GM18520 (cell line): ENCODE measurements at regions not wholly inside any gene's neighbourhood (a gene's known extent, or its start where the extent isn't known, plus 50 kb on each side); places are given as distances from the start of the nearest gene placed in this dataset.
"Not testable (repeated sequence)": the region's sequence is repeated elsewhere in the genome, so short reads cannot be mapped to it uniquely, and the experiment has no call there.

ENCODE experiments used
- ATAC-seq: cut with Tn5 transposase; IDR thresholded peaks from one replicate; pipeline ENCODE4 v1.9.1; 2021; ENCODE audit not compliant: unreplicated experiment

- ATAC-seq: not testable (repeated sequence)
Observed at GRCh38 chr20:47892681-47893080, 107.4 kb upstream of the SULF2 start.

GRCh38 chr20:47890708-47891107, 105.4 kb upstream of the SULF2 start:
- not testable (repeated sequence) for ATAC-seq

- ATAC-seq: not testable (repeated sequence)
Observed at GRCh38 chr20:47889751-47890150, 104.5 kb upstream of the SULF2 start.

GRCh38 chr20:47888351-47888750, 103.1 kb upstream of the SULF2 start:
- no peak for ATAC-seq

GRCh38 chr20:47887477-47888080, 102.3 kb upstream of the SULF2 start:
- no peak for ATAC-seq

GRCh38 chr20:47887064-47887463, 101.8 kb upstream of the SULF2 start:
- ATAC-seq: no peak

GRCh38 chr20:47886454-47887041, 101.3 kb upstream of the SULF2 start:
- no peak for ATAC-seq

- no peak for ATAC-seq
Observed at GRCh38 chr20:47885909-47886453, 100.7 kb upstream of the SULF2 start.

- not testable (repeated sequence) for ATAC-seq
Observed at GRCh38 chr20:47883940-47884339, 98.7 kb upstream of the SULF2 start.

GRCh38 chr20:47883186-47883585, 97.9 kb upstream of the SULF2 start:
- no peak for ATAC-seq

- ATAC-seq: no peak
Observed at GRCh38 chr20:47879771-47880170, 94.5 kb upstream of the SULF2 start.

GRCh38 chr20:47878601-47879027, 93.3 kb upstream of the SULF2 start:
- no peak for ATAC-seq

GRCh38 chr20:47876311-47877088, 91.2 kb upstream of the SULF2 start:
- no peak for ATAC-seq

GRCh38 chr20:47875297-47876025, 90.2 kb upstream of the SULF2 start:
- no peak for ATAC-seq

GRCh38 chr20:47872341-47872740, 87.1 kb upstream of the SULF2 start:
- no peak for ATAC-seq

GRCh38 chr20:47870475-47870874, 85.2 kb upstream of the SULF2 start:
- no peak for ATAC-seq

- no peak for ATAC-seq
Observed at GRCh38 chr20:47868744-47869143, 83.5 kb upstream of the SULF2 start.

- ATAC-seq: no peak
Observed at GRCh38 chr20:47868236-47868635, 83.0 kb upstream of the SULF2 start.

GRCh38 chr20:47867831-47868230, 82.5 kb upstream of the SULF2 start:
- ATAC-seq: no peak

- ATAC-seq: no peak
Observed at GRCh38 chr20:47866480-47866879, 81.2 kb upstream of the SULF2 start.

- ATAC-seq: no peak
Observed at GRCh38 chr20:47865912-47866311, 80.6 kb upstream of the SULF2 start.
